ENCODE measurements at regions not wholly inside any gene's neighbourhood (a gene's known extent, or its start where the extent isn't known, plus 50 kb on each side); places are given as distances from the start of the nearest gene placed in this dataset.
"Not testable (repeated sequence)": the region's sequence is repeated elsewhere in the genome, so short reads cannot be mapped to it uniquely, and the experiment has no call there.

- DNase-seq (ENCODE audit: low spot score), result no peak
- TF ChIP-seq, protein P1, sequence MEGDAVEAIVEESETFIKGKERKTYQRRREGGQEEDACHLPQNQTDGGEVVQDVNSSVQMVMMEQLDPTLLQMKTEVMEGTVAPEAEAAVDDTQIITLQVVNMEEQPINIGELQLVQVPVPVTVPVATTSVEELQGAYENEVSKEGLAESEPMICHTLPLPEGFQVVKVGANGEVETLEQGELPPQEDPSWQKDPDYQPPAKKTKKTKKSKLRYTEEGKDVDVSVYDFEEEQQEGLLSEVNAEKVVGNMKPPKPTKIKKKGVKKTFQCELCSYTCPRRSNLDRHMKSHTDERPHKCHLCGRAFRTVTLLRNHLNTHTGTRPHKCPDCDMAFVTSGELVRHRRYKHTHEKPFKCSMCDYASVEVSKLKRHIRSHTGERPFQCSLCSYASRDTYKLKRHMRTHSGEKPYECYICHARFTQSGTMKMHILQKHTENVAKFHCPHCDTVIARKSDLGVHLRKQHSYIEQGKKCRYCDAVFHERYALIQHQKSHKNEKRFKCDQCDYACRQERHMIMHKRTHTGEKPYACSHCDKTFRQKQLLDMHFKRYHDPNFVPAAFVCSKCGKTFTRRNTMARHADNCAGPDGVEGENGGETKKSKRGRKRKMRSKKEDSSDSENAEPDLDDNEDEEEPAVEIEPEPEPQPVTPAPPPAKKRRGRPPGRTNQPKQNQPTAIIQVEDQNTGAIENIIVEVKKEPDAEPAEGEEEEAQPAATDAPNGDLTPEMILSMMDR (IDR thresholded peaks at IDR 0.05; ENCODE audit: extremely low read depth, missing control alignments), result no peak
Measured at GRCh38 chr2:82994151-82994550, 1464.9 kb downstream of the SUCLG1 start.

GRCh38 chr2:82993609-82994008, 1465.5 kb downstream of the SUCLG1 start:
- TF ChIP-seq, protein P1 (IDR thresholded peaks at IDR 0.05; ENCODE audit: extremely low read depth, missing control alignments), result no peak
- no peak for DNase-seq (ENCODE audit: low spot score)

DNA sequence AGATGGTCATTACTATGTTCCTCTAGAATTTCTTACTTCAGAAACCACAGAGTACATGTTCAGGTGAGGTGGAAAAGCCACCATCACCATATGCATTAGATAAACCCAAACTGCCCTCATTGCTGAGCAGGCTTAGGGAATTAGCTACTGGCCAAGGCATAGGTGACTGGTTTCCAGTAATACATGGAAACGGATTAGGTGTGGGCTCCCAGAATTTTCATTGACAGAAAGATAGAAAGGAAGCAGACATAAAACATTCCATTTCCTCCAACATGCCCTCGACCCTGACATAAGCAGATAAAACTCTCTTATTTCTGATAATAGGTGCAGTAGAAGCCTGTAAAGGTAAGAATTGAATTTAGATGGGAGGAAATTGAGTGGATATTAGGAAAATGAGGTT, 1466.1 kb downstream of the SUCLG1 start:
- no peak for DNase-seq (ENCODE audit: low spot score)
- TF ChIP-seq, protein P1 (IDR thresholded peaks at IDR 0.05; ENCODE audit: extremely low read depth, missing control alignments), result no peak

GRCh38 chr2:82987706-82988105, 1471.4 kb downstream of the SUCLG1 start:
- not testable (repeated sequence) for DNase-seq (ENCODE audit: low spot score)

DNA sequence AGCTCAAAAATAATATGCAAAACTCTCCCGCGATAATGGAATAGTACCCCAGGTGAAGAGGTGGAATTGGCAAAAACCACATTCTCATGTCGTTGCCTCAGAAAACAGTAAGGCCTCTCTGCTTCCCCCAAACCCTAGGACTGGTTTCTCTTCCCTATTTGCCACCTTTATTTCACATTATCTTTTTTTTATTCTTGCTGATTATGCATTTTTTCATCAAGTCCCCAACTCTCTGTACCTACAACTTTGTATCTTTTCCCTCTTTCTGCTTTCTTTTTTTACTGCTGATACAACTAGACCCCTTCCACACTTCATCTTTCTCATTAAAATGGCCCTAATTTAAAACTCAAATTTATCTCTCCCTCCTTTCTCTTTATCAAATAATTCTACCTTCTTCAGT, 1472.2 kb downstream of the SUCLG1 start:
- TF ChIP-seq, protein P1 (IDR thresholded peaks at IDR 0.05; ENCODE audit: extremely low read depth, missing control alignments), result no peak
- no peak for DNase-seq (ENCODE audit: low spot score)

GRCh38 chr2:82985572-82986197, 1473.4 kb downstream of the SUCLG1 start:
- TF ChIP-seq, protein P1 (IDR thresholded peaks at IDR 0.05; ENCODE audit: extremely low read depth, missing control alignments), result no peak
- no peak for DNase-seq (ENCODE audit: low spot score)

- TF ChIP-seq, protein P1 (IDR thresholded peaks at IDR 0.05; ENCODE audit: extremely low read depth, missing control alignments), result no peak
- no peak for DNase-seq (ENCODE audit: low spot score)
Measured at GRCh38 chr2:82968358-82968757, 1490.7 kb downstream of the SUCLG1 start.

GRCh38 chr2:82964341-82964740, 1494.7 kb downstream of the SUCLG1 start:
- DNase-seq (ENCODE audit: low spot score), result no peak
- TF ChIP-seq, protein P1 (IDR thresholded peaks at IDR 0.05; ENCODE audit: extremely low read depth, missing control alignments), result no peak

All from GM20000 (cell line).